Uterus (tissue), 2 donors: ENCODE measurements at regions not wholly inside any gene's neighbourhood (a gene's known extent, or its start where the extent isn't known, plus 50 kb on each side); places are given as distances from the start of the nearest gene placed in this dataset.

ENCODE experiments used
- POLR2A ChIP-seq, 2 donors: fragments of 450-650 bp; IDR thresholded peaks; one replicate each; pipeline ENCODE4 v1.6.1; 2016; ENCODE audit warnings: antibody characterized with exemption in 2 of 2, mild to moderate bottlenecking in 1 of 2, moderate library complexity in 1 of 2
- TF ChIP-seq, protein P1 (sequence below), 4 experiments: fragments of 200-600 bp in 2 of 4; fragments of 450-650 bp in 2 of 4; sonication (generic) in 2 of 4; IDR thresholded peaks; one replicate each; pipeline ENCODE4 v1.5.1; 2016 to 2019; ENCODE audit warnings: antibody characterized with exemption in 4 of 4, mild to moderate bottlenecking in 2 of 4, moderate library complexity in 1 of 4

DNA sequence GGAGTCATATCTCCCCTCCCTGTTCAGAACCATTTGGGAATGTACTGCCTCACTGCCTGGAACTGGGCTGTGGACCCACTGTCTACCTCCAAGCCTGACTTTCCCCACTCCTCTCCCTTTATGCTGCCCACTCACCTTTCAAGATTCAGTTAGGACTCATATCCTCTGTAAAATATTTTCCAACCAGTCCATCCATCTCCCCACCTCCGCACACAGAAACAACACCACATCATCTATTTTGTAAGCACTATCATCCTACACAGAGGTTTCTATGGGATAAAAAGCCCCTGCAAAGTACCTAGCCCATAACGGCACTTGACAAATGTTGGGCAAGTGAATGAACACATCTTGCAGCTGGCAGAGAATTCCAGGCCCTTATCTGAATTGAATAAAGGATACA lies 250.8 kb downstream of the ANAPC1 start:
- TF ChIP-seq, protein P1, sequence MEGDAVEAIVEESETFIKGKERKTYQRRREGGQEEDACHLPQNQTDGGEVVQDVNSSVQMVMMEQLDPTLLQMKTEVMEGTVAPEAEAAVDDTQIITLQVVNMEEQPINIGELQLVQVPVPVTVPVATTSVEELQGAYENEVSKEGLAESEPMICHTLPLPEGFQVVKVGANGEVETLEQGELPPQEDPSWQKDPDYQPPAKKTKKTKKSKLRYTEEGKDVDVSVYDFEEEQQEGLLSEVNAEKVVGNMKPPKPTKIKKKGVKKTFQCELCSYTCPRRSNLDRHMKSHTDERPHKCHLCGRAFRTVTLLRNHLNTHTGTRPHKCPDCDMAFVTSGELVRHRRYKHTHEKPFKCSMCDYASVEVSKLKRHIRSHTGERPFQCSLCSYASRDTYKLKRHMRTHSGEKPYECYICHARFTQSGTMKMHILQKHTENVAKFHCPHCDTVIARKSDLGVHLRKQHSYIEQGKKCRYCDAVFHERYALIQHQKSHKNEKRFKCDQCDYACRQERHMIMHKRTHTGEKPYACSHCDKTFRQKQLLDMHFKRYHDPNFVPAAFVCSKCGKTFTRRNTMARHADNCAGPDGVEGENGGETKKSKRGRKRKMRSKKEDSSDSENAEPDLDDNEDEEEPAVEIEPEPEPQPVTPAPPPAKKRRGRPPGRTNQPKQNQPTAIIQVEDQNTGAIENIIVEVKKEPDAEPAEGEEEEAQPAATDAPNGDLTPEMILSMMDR (IDR thresholded peaks at IDR 0.05) = no peak
- no peak for TF ChIP-seq POLR2A (IDR thresholded peaks at IDR 0.05)
